Caco-2 (cell line): ENCODE measurements at regions not wholly inside any gene's neighbourhood (a gene's known extent, or its start where the extent isn't known, plus 50 kb on each side); places are given as distances from the start of the nearest gene placed in this dataset.

Experiments
- BruUV-seq: library from RNA; stranded (reverse); fragments of 400-500 nt; replicated peaks from 2 replicates; lab custom pipeline; 2021; lab: Mats Ljungman, UMichigan
- CTCF ChIA-PET: fragments of 300-600 bp; sonication (Branson Sonifier 250); formaldehyde crosslinking; loops from one replicate; lab custom pipeline; 2022; ENCODE audit warnings: antibody characterized with exemption; lab: Charles Lee
- POLR2A ChIA-PET: fragments of 300-600 bp; sonication (Branson Sonifier 250); formaldehyde crosslinking; loops from one replicate; lab custom pipeline; 2022; ENCODE audit warnings: antibody characterized with exemption; lab: Charles Lee
- DNase-seq, 2 experiments: peaks; one replicate each; pipeline versions ENCODE4 v3.0.0 to v3.0.0-alpha.2; 2020 to 2022
- H3K27me3 ChIP-seq: replicated peaks from 2 replicates; pipeline ENCODE4 v1.6.0; 2011; ENCODE audit warnings: low read length; ENCODE audit not compliant: control insufficient read depth, insufficient read depth
- H3K36me3 ChIP-seq: 2 replicates; pipeline ENCODE4 v1.5.1; 2011; ENCODE audit warnings: low read length; ENCODE audit not compliant: control insufficient read depth, insufficient read depth
- H3K4me1 ChIP-seq: fragments of 250-450 bp; sonication (Bioruptor Pico); 2 replicates; pipeline ENCODE4 v1.5.1; 2020; ENCODE audit warnings: mild to moderate bottlenecking
- H3K4me3 ChIP-seq: 2 replicates; pipeline ENCODE4 v1.5.1; 2011; ENCODE audit warnings: low read depth, mild to moderate bottlenecking, control low read depth, low read length
- H3K9me3 ChIP-seq: fragments of 250-450 bp; sonication (Bioruptor Pico); 2 replicates; pipeline ENCODE4 v1.5.1; 2020; ENCODE audit warnings: mild to moderate bottlenecking, moderate library complexity
- H3K27ac Mint-ChIP-seq: one replicate; pipeline ENCODE4 v1.8.0; 2022; ENCODE audit warnings: mixed read lengths; ENCODE audit not compliant: unreplicated experiment
- H3K27me3 Mint-ChIP-seq: one replicate; pipeline ENCODE4 v1.8.0; 2022; ENCODE audit warnings: mixed read lengths; ENCODE audit not compliant: insufficient read depth, unreplicated experiment
- H3K36me3 Mint-ChIP-seq: one replicate; pipeline ENCODE4 v1.8.0; 2022; ENCODE audit warnings: mild to moderate bottlenecking, mixed read lengths; ENCODE audit not compliant: insufficient read depth, unreplicated experiment
- H3K4me1 Mint-ChIP-seq: one replicate; pipeline ENCODE4 v1.8.0; 2022; ENCODE audit warnings: low read depth, mixed read lengths; ENCODE audit not compliant: unreplicated experiment
- H3K4me3 Mint-ChIP-seq: one replicate; pipeline ENCODE4 v1.8.0; 2022; ENCODE audit warnings: mild to moderate bottlenecking, moderate library complexity, mixed read lengths; ENCODE audit not compliant: unreplicated experiment
- H3K9me3 Mint-ChIP-seq: one replicate; pipeline ENCODE4 v1.8.0; 2022; ENCODE audit warnings: mixed read lengths; ENCODE audit not compliant: unreplicated experiment
- intact Hi-C: fragments of 100-400 bp; cut with micrococcal nuclease; formaldehyde crosslinking; loops from one replicate; pipeline ENCODE4 v1.10.0; 2022; ENCODE audit not compliant: unreplicated experiment
- TF ChIP-seq, protein P1 (sequence below), 2 experiments: fragments of 200-600 bp in 1 of 2; IDR thresholded peaks; 1 replicate in 1 of 2; 2 replicates in 1 of 2; pipeline versions ENCODE4 v1.5.1 to v1.8.0; 2011 to 2022; ENCODE audit warnings: antibody characterized with exemption in 1 of 2, control low read depth in 1 of 2, inconsistent platforms in 1 of 2, low read depth in 1 of 2, low read length in 1 of 2, mild to moderate bottlenecking in 1 of 2, moderate library complexity in 1 of 2; ENCODE audit not compliant: insufficient read depth in 1 of 2, severe bottlenecking in 1 of 2, unreplicated experiment in 1 of 2

DNA sequence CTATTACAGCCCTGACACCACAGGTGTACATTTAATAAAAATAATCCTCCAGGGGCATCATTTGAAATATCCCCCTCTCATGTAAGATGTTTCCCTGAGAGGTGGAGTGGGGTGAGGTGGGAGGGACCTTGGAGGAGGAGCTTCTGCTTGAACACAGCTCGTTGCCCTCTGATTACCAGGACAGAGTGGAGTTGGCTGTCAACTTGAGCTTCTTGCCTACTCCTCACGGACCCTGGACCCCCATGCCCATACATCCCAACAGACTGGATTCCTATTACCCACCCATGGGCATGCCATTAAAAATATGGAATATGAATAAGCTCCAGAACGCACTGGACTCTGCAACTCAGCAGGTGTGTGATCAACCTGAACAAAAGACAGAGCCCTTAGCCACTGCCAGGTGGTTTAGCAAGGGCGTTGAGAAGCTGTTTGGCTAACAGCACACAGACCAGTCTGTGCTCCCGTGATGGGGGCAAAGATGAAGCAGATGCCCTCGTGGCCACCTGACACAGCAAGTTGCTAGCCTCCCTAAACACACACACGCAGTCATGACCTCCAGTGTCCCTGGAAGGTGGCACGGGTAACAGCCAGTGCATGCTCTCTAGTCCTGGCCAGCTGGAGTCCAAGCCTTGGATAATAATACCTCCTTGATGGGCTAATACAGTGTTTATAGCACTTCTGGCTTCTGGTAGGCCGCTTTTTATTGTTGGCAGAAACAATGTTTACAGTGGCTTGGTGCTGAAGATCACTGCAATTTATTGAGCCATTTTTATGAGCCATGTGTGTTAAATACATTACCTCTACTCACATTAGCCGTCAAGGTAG is 155.0 kb downstream of the TOMM20 start:
- Mint-ChIP-seq H3K4me1 (peaks cover 80% of the 10 kb centered on the region), H3K27ac (peak overlapping the region; percentile 94), H3K27me3 (no peaks in the 10 kb centered on the region), H3K36me3 (peaks cover 20% of the 10 kb centered on the region), H3K4me3 (no peak overlapping the region), H3K9me3 (no peaks in the 10 kb centered on the region)
- Histone ChIP-seq H3K4me1 (peaks cover 90% of the 10 kb centered on the region), H3K9me3 (no peaks in the 10 kb centered on the region), H3K4me3 (no peak overlapping the region), H3K36me3 (no peaks in the 10 kb centered on the region), H3K27me3 (no peaks in the 10 kb centered on the region)
- ChIA-PET CTCF (interaction anchor here (0.7 to 1.1 kb wide), 2 partner anchors 10 to 249 kb away, joined by 3 read pairs; no protein-coding TSS in a partner anchor), POLR2A (interaction anchor here (0.6 to 1.8 kb wide), 3 partner anchors 11 to 131 kb away, joined by 5 to 17 read pairs (median 5); no protein-coding TSS in a partner anchor)
- intact Hi-C loops: loop anchor here (2.0 kb wide), 2 partner anchors 89 to 331 kb away; no protein-coding TSS in a partner anchor
- TF ChIP-seq, protein P1, sequence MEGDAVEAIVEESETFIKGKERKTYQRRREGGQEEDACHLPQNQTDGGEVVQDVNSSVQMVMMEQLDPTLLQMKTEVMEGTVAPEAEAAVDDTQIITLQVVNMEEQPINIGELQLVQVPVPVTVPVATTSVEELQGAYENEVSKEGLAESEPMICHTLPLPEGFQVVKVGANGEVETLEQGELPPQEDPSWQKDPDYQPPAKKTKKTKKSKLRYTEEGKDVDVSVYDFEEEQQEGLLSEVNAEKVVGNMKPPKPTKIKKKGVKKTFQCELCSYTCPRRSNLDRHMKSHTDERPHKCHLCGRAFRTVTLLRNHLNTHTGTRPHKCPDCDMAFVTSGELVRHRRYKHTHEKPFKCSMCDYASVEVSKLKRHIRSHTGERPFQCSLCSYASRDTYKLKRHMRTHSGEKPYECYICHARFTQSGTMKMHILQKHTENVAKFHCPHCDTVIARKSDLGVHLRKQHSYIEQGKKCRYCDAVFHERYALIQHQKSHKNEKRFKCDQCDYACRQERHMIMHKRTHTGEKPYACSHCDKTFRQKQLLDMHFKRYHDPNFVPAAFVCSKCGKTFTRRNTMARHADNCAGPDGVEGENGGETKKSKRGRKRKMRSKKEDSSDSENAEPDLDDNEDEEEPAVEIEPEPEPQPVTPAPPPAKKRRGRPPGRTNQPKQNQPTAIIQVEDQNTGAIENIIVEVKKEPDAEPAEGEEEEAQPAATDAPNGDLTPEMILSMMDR (IDR thresholded peaks at IDR 0.05; ENCODE audit: insufficient read depth in 1 of 2, low read depth in 1 of 2, low read length in 1 of 2, severe bottlenecking in 1 of 2, unreplicated experiment in 1 of 2): no peak
- DNase-seq: no peak
- BruUV-seq: no TSS peak

DNA sequence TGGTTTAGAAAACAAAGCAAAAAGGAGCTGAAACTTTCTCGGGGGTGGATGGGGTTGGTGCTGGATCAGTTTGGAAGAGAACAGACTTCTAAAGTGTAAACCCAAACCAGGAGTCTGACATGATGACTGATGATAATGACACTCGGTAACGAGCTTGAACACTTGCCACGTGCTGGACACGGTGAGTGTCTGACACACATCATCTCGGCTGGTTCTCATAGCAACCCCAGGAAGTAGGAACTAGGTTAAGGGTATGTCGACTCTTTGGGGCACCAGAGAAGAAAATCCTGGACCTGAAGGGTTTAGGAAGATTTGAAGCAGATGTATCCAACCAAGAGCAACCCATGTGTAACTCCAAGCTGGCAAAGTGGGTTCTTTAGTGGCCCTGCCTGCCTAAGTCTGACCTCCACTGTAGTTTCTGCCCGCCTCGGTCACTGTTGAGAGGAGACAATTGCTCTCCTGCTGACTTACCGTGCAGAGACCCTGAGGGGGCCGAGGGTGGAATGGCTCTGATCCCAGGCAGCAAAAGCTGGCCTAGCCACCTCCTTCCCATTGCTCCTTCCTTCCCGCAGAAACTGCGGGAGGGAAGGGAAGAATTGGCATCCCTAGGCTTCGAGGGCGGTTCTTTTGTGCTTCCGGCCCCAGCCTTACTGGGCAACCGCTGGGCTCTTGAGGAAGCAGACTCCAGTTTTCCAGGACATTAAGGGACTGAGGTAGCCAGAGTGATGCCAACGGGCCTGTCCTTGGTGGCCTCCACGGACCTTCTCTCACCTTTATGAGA is 156.0 kb downstream of the TOMM20 start:
- intact Hi-C loops: no loop called here
- no peaks in the 10 kb centered on the region for H3K27me3 Mint-ChIP-seq
- Histone ChIP-seq H3K4me3 (no peak overlapping the region), H3K36me3 (no peaks in the 10 kb centered on the region), H3K4me1 (peaks cover 81% of the 10 kb centered on the region), H3K27me3 (no peaks in the 10 kb centered on the region), H3K9me3 (no peaks in the 10 kb centered on the region)
- H3K9me3 Mint-ChIP-seq: no peaks in the 10 kb centered on the region
- H3K36me3 Mint-ChIP-seq: peaks cover 20% of the 10 kb centered on the region
- H3K4me3 Mint-ChIP-seq: peak overlapping the region; percentile 72
- DNase-seq: no peak
- BruUV-seq: no TSS peak
- TF ChIP-seq, protein P1 (IDR thresholded peaks at IDR 0.05; ENCODE audit: insufficient read depth in 1 of 2, low read depth in 1 of 2, low read length in 1 of 2, severe bottlenecking in 1 of 2, unreplicated experiment in 1 of 2): no peak
- peaks cover 71% of the 10 kb centered on the region for H3K4me1 Mint-ChIP-seq
- H3K27ac Mint-ChIP-seq: peak overlapping the region; percentile 94
- POLR2A ChIA-PET: interaction anchor here (0.6 kb wide), 1 partner anchor 132 kb away, joined by 5 read pairs; no protein-coding TSS in a partner anchor
- CTCF ChIA-PET: interaction anchor here (0.7 kb wide), 1 partner anchor 361 kb away, joined by 3 read pairs; no protein-coding TSS in a partner anchor
